H9 (cell line): ENCODE measurements at regions not wholly inside any gene's neighbourhood (a gene's known extent, or its start where the extent isn't known, plus 50 kb on each side); places are given as distances from the start of the nearest gene placed in this dataset.

Experiments used
- DNase-seq: peaks from one replicate; pipeline ENCODE4 v3.0.0-alpha.2; 2017
- H2AFZ ChIP-seq: one replicate; pipeline ENCODE4 v1.6.1; 2013; ENCODE audit warnings: mild to moderate bottlenecking, low read length, control low read depth, moderate library complexity
- H2AK5ac ChIP-seq: 2 replicates; pipeline ENCODE4 v1.6.1; 2013; ENCODE audit warnings: low read length, control low read depth, mixed read lengths; ENCODE audit not compliant: insufficient read length
- H2BK120ac ChIP-seq: one replicate; pipeline ENCODE4 v1.6.1; 2013; ENCODE audit warnings: low read depth, mild to moderate bottlenecking, low read length, control low read depth, inconsistent platforms; ENCODE audit not compliant: poor library complexity, severe bottlenecking
- H2BK12ac ChIP-seq: 2 replicates; pipeline ENCODE4 v1.6.1; 2013; ENCODE audit warnings: low read length, control low read depth, mixed read lengths, low read depth; ENCODE audit not compliant: insufficient read length
- H2BK15ac ChIP-seq: 2 replicates; pipeline ENCODE4 v1.6.1; 2013; ENCODE audit warnings: low read depth, low read length, control low read depth
- H2BK20ac ChIP-seq: one replicate; pipeline ENCODE4 v1.6.1; 2013; ENCODE audit warnings: low read depth, mild to moderate bottlenecking, low read length, control low read depth, inconsistent platforms; ENCODE audit not compliant: poor library complexity, severe bottlenecking
- H2BK5ac ChIP-seq: 2 replicates; pipeline ENCODE4 v1.6.1; 2013; ENCODE audit warnings: low read length, control low read depth, mixed read lengths; ENCODE audit not compliant: insufficient read length
- H3K14ac ChIP-seq: 2 replicates; pipeline ENCODE4 v1.6.1; 2013; ENCODE audit warnings: low read length, control low read depth; ENCODE audit not compliant: insufficient read depth
- H3K18ac ChIP-seq: 2 replicates; pipeline ENCODE4 v1.6.1; 2013; ENCODE audit warnings: low read depth, mild to moderate bottlenecking, mixed read lengths, low read length, control low read depth; ENCODE audit not compliant: insufficient read length
- H3K23ac ChIP-seq: 2 replicates; pipeline ENCODE4 v1.6.1; 2013; ENCODE audit warnings: low read length, control low read depth, mixed read lengths, low read depth; ENCODE audit not compliant: insufficient read length
- H3K23me2 ChIP-seq: 2 replicates; pipeline ENCODE4 v1.6.1; 2013; ENCODE audit warnings: low read depth, mild to moderate bottlenecking, mixed read lengths, low read length, control low read depth; ENCODE audit not compliant: insufficient read length, poor library complexity, severe bottlenecking
- H3K27ac ChIP-seq: 2 replicates; pipeline ENCODE4 v1.5.1; 2013; ENCODE audit warnings: low read length, control low read depth, mixed read lengths, low read depth; ENCODE audit not compliant: insufficient read length
- H3K27me3 ChIP-seq: 2 replicates; pipeline ENCODE4 v1.6.1; 2013; ENCODE audit warnings: low read length, control low read depth, inconsistent platforms; ENCODE audit not compliant: insufficient read depth
- H3K4ac ChIP-seq: 2 replicates; pipeline ENCODE4 v1.6.1; 2013; ENCODE audit warnings: low read depth, mild to moderate bottlenecking, control low read depth, inconsistent platforms, low read length, moderate library complexity
- H3K4me1 ChIP-seq: 2 replicates; pipeline ENCODE4 v1.6.1; 2013; ENCODE audit warnings: low read length, control low read depth, inconsistent platforms; ENCODE audit not compliant: insufficient read depth
- H3K4me2 ChIP-seq: 2 replicates; pipeline ENCODE4 v1.6.1; 2013; ENCODE audit warnings: low read length, control low read depth, mixed read lengths; ENCODE audit not compliant: insufficient read length, insufficient read depth
- H3K56ac ChIP-seq: 2 replicates; pipeline ENCODE4 v1.6.1; 2013; ENCODE audit warnings: low read depth, mild to moderate bottlenecking, mixed read lengths, low read length, control low read depth; ENCODE audit not compliant: insufficient read length
- H3K79me1 ChIP-seq: 2 replicates; pipeline ENCODE4 v1.6.1; 2013; ENCODE audit warnings: low read depth, mild to moderate bottlenecking, moderate library complexity, low read length, control low read depth, inconsistent platforms; ENCODE audit not compliant: insufficient read depth, poor library complexity, severe bottlenecking
- H3K79me2 ChIP-seq: 2 replicates; pipeline ENCODE4 v1.6.1; 2013; ENCODE audit warnings: low read length, control low read depth, inconsistent platforms; ENCODE audit not compliant: insufficient read depth
- H3K9ac ChIP-seq: 2 replicates; pipeline ENCODE4 v1.6.1; 2013; ENCODE audit warnings: low read length, control low read depth, mixed read lengths; ENCODE audit not compliant: insufficient read length; ENCODE audit errors: extremely low read depth
- H3K9me3 ChIP-seq: one replicate; pipeline ENCODE4 v1.6.1; 2013; ENCODE audit warnings: low read depth, low read length, inconsistent platforms; ENCODE audit not compliant: control insufficient read depth
- H3T11ph ChIP-seq: one replicate; pipeline ENCODE4 v1.6.1; 2013; ENCODE audit warnings: mild to moderate bottlenecking, low read length, control low read depth, inconsistent platforms
- H4K20me1 ChIP-seq: one replicate; pipeline ENCODE4 v1.6.1; 2013; ENCODE audit not compliant: control insufficient read depth, insufficient read length, insufficient read depth
- H4K5ac ChIP-seq: 2 replicates; pipeline ENCODE4 v1.6.1; 2013; ENCODE audit warnings: low read depth, mild to moderate bottlenecking, mixed read lengths, low read length, control low read depth; ENCODE audit not compliant: insufficient read length
- H4K8ac ChIP-seq: replicated peaks from 2 replicates; pipeline ENCODE4 v1.6.1; 2013; ENCODE audit warnings: low read length, control low read depth, mixed read lengths, low read depth; ENCODE audit not compliant: insufficient read length
- H4K91ac ChIP-seq: 2 replicates; pipeline ENCODE4 v1.6.1; 2013; ENCODE audit warnings: low read depth, mild to moderate bottlenecking, moderate library complexity, mixed read lengths, low read length, control low read depth; ENCODE audit not compliant: insufficient read length
- H3K27ac Mint-ChIP-seq, 3 experiments: 2 replicates in 2 of 3; 3 replicates in 1 of 3; pipeline ENCODE4 v1.8.0; 2020 to 2021; ENCODE audit warnings: mixed read lengths in 3 of 3, mild to moderate bottlenecking in 1 of 3, moderate library complexity in 1 of 3
- H3K27me3 Mint-ChIP-seq: 2 replicates; pipeline ENCODE4 v1.8.0; 2021; ENCODE audit warnings: low read depth, mild to moderate bottlenecking, moderate library complexity, mixed read lengths
- H3K36me3 Mint-ChIP-seq, 3 experiments: 2 replicates in 2 of 3; 3 replicates in 1 of 3; pipeline ENCODE4 v1.8.0; 2020 to 2021; ENCODE audit warnings: low read depth in 3 of 3, mixed read lengths in 3 of 3; ENCODE audit not compliant: insufficient read depth in 1 of 3
- H3K4me1 Mint-ChIP-seq, 2 experiments: 2 replicates each; pipeline ENCODE4 v1.8.0; 2020; ENCODE audit warnings: mixed read lengths in 2 of 2
- H3K4me3 Mint-ChIP-seq, 2 experiments: 2 replicates in 1 of 2; 3 replicates in 1 of 2; pipeline ENCODE4 v1.8.0; 2020 to 2021; ENCODE audit warnings: mild to moderate bottlenecking in 2 of 2, mixed read lengths in 2 of 2, moderate library complexity in 1 of 2
- H3K9me3 Mint-ChIP-seq, 2 experiments: 2 replicates in 1 of 2; 3 replicates in 1 of 2; pipeline ENCODE4 v1.8.0; 2020; ENCODE audit warnings: mild to moderate bottlenecking in 2 of 2, mixed read lengths in 2 of 2, moderate library complexity in 1 of 2
- WGBS: extraction: QIAGEN DNeasy Blood & Tissue Kit; methylation state at CpG from one replicate; pipeline ENCODE4 v1.1.7; 2013; ENCODE audit warnings: missing lambda C conversion rate, low lambda C conversion rate, mixed read lengths; ENCODE audit not compliant: insufficient read length; ENCODE audit errors: extremely low coverage; 5-methylcytosine and 5-hydroxymethylcytosine counted together
- TF ChIP-seq, protein P1 (sequence below): fragments of 200-600 bp; sonication (generic); conservative IDR thresholded peaks from 3 replicates; pipeline ENCODE4 v1.8.0; 2021; ENCODE audit warnings: antibody characterized with exemption, mild to moderate bottlenecking

DNA sequence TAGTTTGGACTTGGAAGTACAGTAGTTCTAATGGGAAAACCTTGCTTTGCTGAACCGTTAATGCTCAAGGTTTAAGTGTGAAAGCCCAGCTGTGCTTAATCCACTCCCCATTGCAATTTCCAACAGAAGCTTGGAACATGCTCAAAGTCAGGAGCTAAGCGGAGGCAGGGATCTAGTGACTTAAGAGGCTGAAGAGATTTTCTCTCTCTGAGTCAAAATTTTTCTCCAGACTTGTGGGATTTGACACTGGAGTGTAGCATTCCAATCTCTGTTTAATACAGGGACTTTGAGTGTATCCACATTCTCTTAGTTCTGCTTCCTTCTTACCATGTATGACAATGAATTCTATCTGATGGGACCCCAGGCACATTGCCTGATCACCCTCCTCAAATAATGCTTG lies 471.8 kb downstream of the KIF4B start:
- no peaks in the 10 kb centered on the region for H3K27me3 Mint-ChIP-seq

More for the DNA sequence above, 471.8 kb downstream of the KIF4B start:
- no peak overlapping the region for H3K14ac ChIP-seq
- no peaks in the 10 kb centered on the region for H3K4me1 ChIP-seq
- Mint-ChIP-seq H3K4me1 (peaks cover 4 to 7% of the 10 kb centered on the region in 2 experiments), H3K36me3 (0 out of 7 replicates have a peak, but pooled peaks cover 0 to 5% (median 0%) of the 10 kb centered on the region in 3 experiments), H3K9me3 (no peaks in the 10 kb centered on the region), H3K27ac (no peak overlapping the region; a peak in 1 of 7 replicates), H3K4me3 (no peak overlapping the region)
- no peaks in the 10 kb centered on the region for H4K20me1 ChIP-seq
- no peak overlapping the region for H4K91ac ChIP-seq
- TF ChIP-seq, protein P1, sequence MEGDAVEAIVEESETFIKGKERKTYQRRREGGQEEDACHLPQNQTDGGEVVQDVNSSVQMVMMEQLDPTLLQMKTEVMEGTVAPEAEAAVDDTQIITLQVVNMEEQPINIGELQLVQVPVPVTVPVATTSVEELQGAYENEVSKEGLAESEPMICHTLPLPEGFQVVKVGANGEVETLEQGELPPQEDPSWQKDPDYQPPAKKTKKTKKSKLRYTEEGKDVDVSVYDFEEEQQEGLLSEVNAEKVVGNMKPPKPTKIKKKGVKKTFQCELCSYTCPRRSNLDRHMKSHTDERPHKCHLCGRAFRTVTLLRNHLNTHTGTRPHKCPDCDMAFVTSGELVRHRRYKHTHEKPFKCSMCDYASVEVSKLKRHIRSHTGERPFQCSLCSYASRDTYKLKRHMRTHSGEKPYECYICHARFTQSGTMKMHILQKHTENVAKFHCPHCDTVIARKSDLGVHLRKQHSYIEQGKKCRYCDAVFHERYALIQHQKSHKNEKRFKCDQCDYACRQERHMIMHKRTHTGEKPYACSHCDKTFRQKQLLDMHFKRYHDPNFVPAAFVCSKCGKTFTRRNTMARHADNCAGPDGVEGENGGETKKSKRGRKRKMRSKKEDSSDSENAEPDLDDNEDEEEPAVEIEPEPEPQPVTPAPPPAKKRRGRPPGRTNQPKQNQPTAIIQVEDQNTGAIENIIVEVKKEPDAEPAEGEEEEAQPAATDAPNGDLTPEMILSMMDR: no peak
- H3K23me2 ChIP-seq: no peaks in the 10 kb centered on the region
- H3K27me3 ChIP-seq: no peaks in the 10 kb centered on the region
- no peak overlapping the region for H3K18ac ChIP-seq
- no peak overlapping the region for H2BK120ac ChIP-seq
- no peak overlapping the region for H2BK12ac ChIP-seq
- no peak overlapping the region for H3K4me2 ChIP-seq
- H2AK5ac ChIP-seq: no peak overlapping the region
- DNase-seq: no peak
- H3K9me3 ChIP-seq: no peaks in the 10 kb centered on the region
- H3K56ac ChIP-seq: no peak overlapping the region
- H3T11ph ChIP-seq: no peak overlapping the region
- no peak overlapping the region for H4K5ac ChIP-seq
- H3K4ac ChIP-seq: no peak overlapping the region
- no peak overlapping the region for H3K23ac ChIP-seq
- H4K8ac ChIP-seq: no peak overlapping the region
- H3K79me2 ChIP-seq: no peaks in the 10 kb centered on the region
- no peak overlapping the region for H2BK20ac ChIP-seq
- no peaks in the 10 kb centered on the region for H3K79me1 ChIP-seq
- no peak overlapping the region for H2AFZ ChIP-seq
- H3K27ac ChIP-seq: no peak overlapping the region
- H3K9ac ChIP-seq: no peak overlapping the region
- WGBS: no CpG with 5 or more reads among the region's 2 CpGs
- no peak overlapping the region for H2BK15ac ChIP-seq
- H2BK5ac ChIP-seq: no peak overlapping the region
